Astrocyte (in vitro differentiated cells and primary cell): ENCODE measurements at regions not wholly inside any gene's neighbourhood (a gene's known extent, or its start where the extent isn't known, plus 50 kb on each side); places are given as distances from the start of the nearest gene placed in this dataset.
A peak's percentile ranks its signal among the peaks of the same experiment; 100 is the strongest.
"Not testable (repeated sequence)": the region's sequence is repeated elsewhere in the genome, so short reads cannot be mapped to it uniquely, and the experiment has no call there.

Experiments used
- DNase-seq: peaks from one replicate; pipeline ENCODE4 v3.0.0-alpha.2; 2010; ENCODE audit warnings: low read depth
- FAIRE-seq: peaks from 2 replicates; lab custom pipeline; 2011; peaks lifted over from hg19 to GRCh38; lab: Jason Lieb, UNC
- H2AFZ ChIP-seq: 2 replicates; pipeline ENCODE4 v1.6.0; 2012; ENCODE audit warnings: low read depth, low read length, inconsistent platforms
- H3K27ac ChIP-seq: 2 replicates; pipeline ENCODE4 v1.5.1; 2011; ENCODE audit warnings: low read depth, low read length, inconsistent platforms
- H3K27me3 ChIP-seq: 2 replicates; pipeline ENCODE4 v1.6.0; 2011; ENCODE audit warnings: low read length, inconsistent platforms; ENCODE audit not compliant: insufficient read depth
- H3K36me3 ChIP-seq: 2 replicates; pipeline ENCODE4 v1.5.1; 2011; ENCODE audit warnings: low read length, inconsistent platforms; ENCODE audit not compliant: insufficient read depth
- H3K4me1 ChIP-seq: 2 replicates; pipeline ENCODE4 v1.5.1; 2011; ENCODE audit warnings: low read length, inconsistent platforms; ENCODE audit not compliant: insufficient read depth
- H3K4me2 ChIP-seq: 2 replicates; pipeline ENCODE4 v1.6.0; 2012; ENCODE audit warnings: low read length, inconsistent platforms
- H3K4me3 ChIP-seq: 2 replicates; pipeline ENCODE4 v1.5.1; 2011; ENCODE audit warnings: low read depth, mild to moderate bottlenecking, low read length, inconsistent platforms; ENCODE audit not compliant: insufficient read depth
- H3K79me2 ChIP-seq: 2 replicates; pipeline ENCODE4 v1.6.0; 2012; ENCODE audit warnings: mild to moderate bottlenecking, low read length, inconsistent platforms; ENCODE audit not compliant: insufficient read depth
- H3K9ac ChIP-seq: 2 replicates; pipeline ENCODE4 v1.6.0; 2012; ENCODE audit warnings: mild to moderate bottlenecking, low read length, inconsistent platforms
- H3K9me3 ChIP-seq: 2 replicates; pipeline ENCODE4 v1.5.1; 2012; ENCODE audit warnings: low read depth, mild to moderate bottlenecking, low read length, inconsistent platforms; ENCODE audit not compliant: insufficient read depth
- H4K20me1 ChIP-seq: 2 replicates; pipeline ENCODE4 v1.6.0; 2012; ENCODE audit warnings: low read length, inconsistent platforms; ENCODE audit not compliant: insufficient read depth
- H3K27ac Mint-ChIP-seq: one replicate; pipeline ENCODE4 v1.8.0; 2021; ENCODE audit warnings: mild to moderate bottlenecking, mixed read lengths; ENCODE audit not compliant: unreplicated experiment
- H3K27me3 Mint-ChIP-seq: one replicate; pipeline ENCODE4 v1.8.0; 2021; ENCODE audit warnings: low read depth, mixed read lengths; ENCODE audit not compliant: unreplicated experiment
- H3K36me3 Mint-ChIP-seq: one replicate; pipeline ENCODE4 v1.8.0; 2021; ENCODE audit warnings: low read depth, mixed read lengths; ENCODE audit not compliant: unreplicated experiment
- H3K4me1 Mint-ChIP-seq: one replicate; pipeline ENCODE4 v1.8.0; 2021; ENCODE audit warnings: low read depth, mixed read lengths; ENCODE audit not compliant: unreplicated experiment
- H3K4me3 Mint-ChIP-seq: one replicate; pipeline ENCODE4 v1.8.0; 2021; ENCODE audit warnings: mild to moderate bottlenecking, moderate library complexity, mixed read lengths; ENCODE audit not compliant: unreplicated experiment
- H3K9me3 Mint-ChIP-seq: one replicate; pipeline ENCODE4 v1.8.0; 2021; ENCODE audit warnings: mild to moderate bottlenecking, mixed read lengths; ENCODE audit not compliant: unreplicated experiment
- EZH2 ChIP-seq: IDR thresholded peaks from 2 replicates; pipeline ENCODE4 v1.6.1; 2012; ENCODE audit warnings: mild to moderate bottlenecking, low read length, inconsistent platforms; ENCODE audit not compliant: insufficient read depth
- TF ChIP-seq, protein P1 (sequence below): IDR thresholded peaks from 2 replicates; pipeline ENCODE4 v1.5.1; 2011; ENCODE audit warnings: low read depth, mild to moderate bottlenecking, inconsistent platforms, low read length, moderate library complexity; ENCODE audit not compliant: insufficient read depth

- no peak overlapping the region for H3K9ac ChIP-seq
Measured at GRCh38 chrX:150268839-150269355, 94.2 kb upstream of the MAMLD1 start.

GRCh38 chrX:150269605-150270254, 93.4 kb upstream of the MAMLD1 start:
- TF ChIP-seq EZH2, result no peak
- TF ChIP-seq, protein P1, sequence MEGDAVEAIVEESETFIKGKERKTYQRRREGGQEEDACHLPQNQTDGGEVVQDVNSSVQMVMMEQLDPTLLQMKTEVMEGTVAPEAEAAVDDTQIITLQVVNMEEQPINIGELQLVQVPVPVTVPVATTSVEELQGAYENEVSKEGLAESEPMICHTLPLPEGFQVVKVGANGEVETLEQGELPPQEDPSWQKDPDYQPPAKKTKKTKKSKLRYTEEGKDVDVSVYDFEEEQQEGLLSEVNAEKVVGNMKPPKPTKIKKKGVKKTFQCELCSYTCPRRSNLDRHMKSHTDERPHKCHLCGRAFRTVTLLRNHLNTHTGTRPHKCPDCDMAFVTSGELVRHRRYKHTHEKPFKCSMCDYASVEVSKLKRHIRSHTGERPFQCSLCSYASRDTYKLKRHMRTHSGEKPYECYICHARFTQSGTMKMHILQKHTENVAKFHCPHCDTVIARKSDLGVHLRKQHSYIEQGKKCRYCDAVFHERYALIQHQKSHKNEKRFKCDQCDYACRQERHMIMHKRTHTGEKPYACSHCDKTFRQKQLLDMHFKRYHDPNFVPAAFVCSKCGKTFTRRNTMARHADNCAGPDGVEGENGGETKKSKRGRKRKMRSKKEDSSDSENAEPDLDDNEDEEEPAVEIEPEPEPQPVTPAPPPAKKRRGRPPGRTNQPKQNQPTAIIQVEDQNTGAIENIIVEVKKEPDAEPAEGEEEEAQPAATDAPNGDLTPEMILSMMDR, result no peak
- Histone ChIP-seq H2AFZ (no peak overlapping the region), H3K9me3 (no peaks in the 10 kb centered on the region), H3K27ac (no peak overlapping the region), H4K20me1 (no peaks in the 10 kb centered on the region), H3K36me3 (no peaks in the 10 kb centered on the region), H3K4me2 (no peak overlapping the region), H3K4me1 (no peaks in the 10 kb centered on the region), H3K4me3 (no peak overlapping the region), H3K27me3 (no peaks in the 10 kb centered on the region), H3K9ac (no peak overlapping the region), H3K79me2 (no peaks in the 10 kb centered on the region)
- Mint-ChIP-seq H3K36me3 (no peaks in the 10 kb centered on the region), H3K4me1 (no peaks in the 10 kb centered on the region), H3K27ac (no peak overlapping the region), H3K4me3 (no peak overlapping the region), H3K9me3 (peaks cover 3% of the 10 kb centered on the region), H3K27me3 (peaks cover 8% of the 10 kb centered on the region)
- no peak for FAIRE-seq
- DNase-seq, result peak; percentile 21

More at GRCh38 chrX:150268839-150269355, 94.2 kb upstream of the MAMLD1 start:
- H2AFZ ChIP-seq, result no peak overlapping the region
- peaks cover 10% of the 10 kb centered on the region for H3K27me3 Mint-ChIP-seq
- H3K4me3 Mint-ChIP-seq, result no peak overlapping the region
- H3K9me3 ChIP-seq, result no peaks in the 10 kb centered on the region
- FAIRE-seq (no peak), DNase-seq (no peak)
- H3K36me3 Mint-ChIP-seq, result no peaks in the 10 kb centered on the region
- H3K36me3 ChIP-seq, result no peaks in the 10 kb centered on the region
- H3K27ac Mint-ChIP-seq, result no peak overlapping the region
- no peaks in the 10 kb centered on the region for H3K27me3 ChIP-seq
- H4K20me1 ChIP-seq, result no peaks in the 10 kb centered on the region
- H3K27ac ChIP-seq, result no peak overlapping the region
- H3K4me3 ChIP-seq, result no peak overlapping the region
- H3K4me2 ChIP-seq, result no peak overlapping the region
- peaks cover 3% of the 10 kb centered on the region for H3K9me3 Mint-ChIP-seq
- H3K4me1 Mint-ChIP-seq, result no peaks in the 10 kb centered on the region
- no peaks in the 10 kb centered on the region for H3K4me1 ChIP-seq
- TF ChIP-seq EZH2, result no peak
- TF ChIP-seq, protein P1, result no peak
- H3K79me2 ChIP-seq, result no peaks in the 10 kb centered on the region

DNA sequence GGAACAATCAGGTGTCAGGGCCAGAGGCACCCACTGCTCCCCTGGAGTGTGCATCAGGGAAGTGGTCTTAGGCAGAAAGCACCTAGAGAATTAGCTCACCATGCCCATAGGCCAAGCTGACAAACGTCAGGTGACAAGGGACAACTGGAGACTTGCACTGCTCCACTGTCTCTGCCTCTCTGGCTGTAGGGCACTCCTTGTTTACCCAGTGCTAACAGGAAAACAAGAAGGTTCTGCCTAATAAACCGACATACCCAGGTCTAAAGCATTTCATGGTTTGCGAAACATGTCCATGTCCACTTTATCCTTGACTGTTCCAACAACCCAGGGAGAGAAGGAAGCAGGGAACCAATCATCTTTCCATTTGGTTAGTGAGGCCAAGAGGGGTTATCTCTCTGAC, 92.5 kb upstream of the MAMLD1 start:
- no peak overlapping the region for H2AFZ ChIP-seq
- H3K9ac ChIP-seq, result no peak overlapping the region
- no peak overlapping the region for H3K4me3 ChIP-seq
- no peaks in the 10 kb centered on the region for H4K20me1 ChIP-seq
- no peaks in the 10 kb centered on the region for H3K4me1 Mint-ChIP-seq
- no peaks in the 10 kb centered on the region for H3K36me3 ChIP-seq
- H3K27me3 ChIP-seq, result no peaks in the 10 kb centered on the region
- H3K27ac Mint-ChIP-seq, result no peak overlapping the region
- peaks cover 3% of the 10 kb centered on the region for H3K9me3 Mint-ChIP-seq
- H3K27ac ChIP-seq, result no peak overlapping the region
- H3K27me3 Mint-ChIP-seq, result peaks cover 8% of the 10 kb centered on the region
- DNase-seq (no peak), FAIRE-seq (no peak)
- no peaks in the 10 kb centered on the region for H3K79me2 ChIP-seq
- TF ChIP-seq EZH2, result no peak
- TF ChIP-seq, protein P1, result no peak
- no peaks in the 10 kb centered on the region for H3K36me3 Mint-ChIP-seq
- H3K4me3 Mint-ChIP-seq, result no peak overlapping the region
- no peak overlapping the region for H3K4me2 ChIP-seq
- H3K9me3 ChIP-seq, result no peaks in the 10 kb centered on the region
- H3K4me1 ChIP-seq, result no peaks in the 10 kb centered on the region

DNA sequence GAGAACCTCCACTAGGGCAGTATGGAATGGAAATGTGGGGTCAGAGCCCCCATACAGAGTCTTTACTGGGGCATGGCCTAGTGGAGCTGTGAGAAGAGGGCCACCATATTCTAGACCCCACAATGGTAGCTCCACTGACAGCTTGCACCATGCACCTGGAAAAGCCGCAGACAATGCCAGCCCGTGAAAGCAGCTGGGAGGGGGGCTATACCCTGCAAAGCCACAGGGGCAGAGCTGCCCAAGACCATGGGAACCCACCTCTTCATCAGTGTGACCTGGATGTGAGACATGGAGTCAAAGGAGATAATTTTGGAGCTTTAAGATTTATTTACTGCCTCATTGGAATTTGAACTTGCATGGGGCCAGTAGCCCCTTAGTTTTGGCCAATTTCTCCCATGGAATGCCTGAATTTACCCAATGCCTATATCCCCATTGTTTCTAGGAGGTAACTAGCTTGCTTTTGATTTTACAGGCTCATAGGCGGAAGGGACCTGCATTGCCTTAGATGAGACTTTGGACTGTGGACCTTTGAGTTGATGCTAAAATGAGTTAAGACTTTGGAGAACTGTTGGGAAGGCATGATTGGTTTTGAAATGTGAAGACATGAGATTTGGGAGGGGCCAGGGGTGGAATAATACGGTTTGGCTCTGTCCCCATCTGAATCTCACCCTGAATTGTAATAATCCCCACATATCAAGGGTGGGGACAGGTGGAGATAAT, 89.4 kb upstream of the MAMLD1 start:
- not testable (repeated sequence) for H3K9me3 ChIP-seq, H3K27me3 ChIP-seq, H3K27ac Mint-ChIP-seq, H4K20me1 ChIP-seq, H3K4me3 Mint-ChIP-seq, H3K4me1 Mint-ChIP-seq, H3K27ac ChIP-seq, H3K9ac ChIP-seq, H3K9me3 Mint-ChIP-seq, H3K4me3 ChIP-seq, H3K4me2 ChIP-seq, DNase-seq, H2AFZ ChIP-seq, H3K4me1 ChIP-seq, H3K36me3 ChIP-seq, H3K79me2 ChIP-seq, H3K27me3 Mint-ChIP-seq, H3K36me3 Mint-ChIP-seq, FAIRE-seq
